Activated effector memory CD4-positive, alpha-beta T cell treated with anti-CD3 and anti-CD28 coated beads, Interleukin-2, amount 50 U/mL, for 16 hours (primary cell): ENCODE measurements at regions not wholly inside any gene's neighbourhood (a gene's known extent, or its start where the extent isn't known, plus 50 kb on each side); places are given as distances from the start of the nearest gene placed in this dataset.

ENCODE experiments used
- DNase-seq: peaks from one replicate; pipeline ENCODE4 v3.0.0-alpha.2; 2020

DNA sequence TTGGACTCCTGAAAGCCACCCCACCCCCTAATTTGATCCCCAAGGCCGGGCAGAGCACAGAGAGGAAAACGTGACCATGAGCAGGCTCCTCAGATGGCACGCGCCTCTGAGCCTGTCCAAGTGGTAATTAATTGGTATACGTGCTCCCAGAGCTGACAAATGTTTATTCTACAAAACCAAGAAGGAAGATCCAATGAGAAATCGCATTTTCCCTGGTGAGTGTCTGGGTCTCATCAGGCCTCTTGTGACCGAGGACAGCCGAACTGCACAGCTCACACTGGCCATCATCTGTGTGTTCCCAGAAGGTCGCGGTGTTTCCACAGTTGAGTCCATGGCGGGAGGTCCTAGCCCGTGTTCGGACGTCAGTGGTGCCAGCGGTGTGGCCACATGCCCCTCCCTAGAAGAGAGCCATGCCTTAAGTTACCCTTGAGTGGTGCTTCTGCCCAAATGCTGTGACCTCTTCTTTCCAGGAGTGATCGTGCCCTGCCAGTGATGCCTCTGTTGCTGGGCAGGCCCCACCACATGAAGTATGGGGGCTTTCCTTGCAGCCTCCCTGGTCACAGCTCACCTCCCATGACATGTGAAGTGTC, 317.5 kb upstream of the RTL1 start:
- no peak for DNase-seq

DNA sequence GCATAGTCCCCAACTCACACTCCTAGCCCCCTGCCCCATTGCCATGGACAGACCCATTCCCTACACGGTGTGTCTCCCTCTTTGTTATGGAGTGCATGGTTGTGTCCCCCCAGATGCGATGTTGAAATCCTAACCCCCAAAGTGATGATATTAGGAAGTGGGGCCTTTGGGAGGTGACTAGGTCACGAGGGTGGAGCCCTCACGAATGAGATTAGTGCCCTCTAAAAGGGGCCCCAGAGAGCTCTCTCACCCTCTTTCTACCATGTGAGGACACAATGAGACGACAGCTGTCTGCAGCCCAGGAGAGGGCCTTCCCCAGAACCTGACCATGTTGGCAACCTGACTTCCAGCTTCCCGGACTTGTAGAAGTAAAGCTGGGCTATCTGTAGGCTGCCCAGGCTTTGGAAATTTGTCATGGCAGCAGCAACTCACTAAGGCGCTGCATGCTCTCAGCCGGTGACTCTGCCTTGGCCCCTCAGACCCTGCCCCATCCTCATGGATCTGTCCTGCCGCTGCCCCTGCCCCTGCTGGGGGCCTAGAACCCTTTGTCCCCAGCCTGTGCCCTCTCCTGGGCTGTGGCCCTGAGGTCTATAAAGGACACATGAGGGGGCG, 318.1 kb upstream of the RTL1 start:
- no peak for DNase-seq

DNA sequence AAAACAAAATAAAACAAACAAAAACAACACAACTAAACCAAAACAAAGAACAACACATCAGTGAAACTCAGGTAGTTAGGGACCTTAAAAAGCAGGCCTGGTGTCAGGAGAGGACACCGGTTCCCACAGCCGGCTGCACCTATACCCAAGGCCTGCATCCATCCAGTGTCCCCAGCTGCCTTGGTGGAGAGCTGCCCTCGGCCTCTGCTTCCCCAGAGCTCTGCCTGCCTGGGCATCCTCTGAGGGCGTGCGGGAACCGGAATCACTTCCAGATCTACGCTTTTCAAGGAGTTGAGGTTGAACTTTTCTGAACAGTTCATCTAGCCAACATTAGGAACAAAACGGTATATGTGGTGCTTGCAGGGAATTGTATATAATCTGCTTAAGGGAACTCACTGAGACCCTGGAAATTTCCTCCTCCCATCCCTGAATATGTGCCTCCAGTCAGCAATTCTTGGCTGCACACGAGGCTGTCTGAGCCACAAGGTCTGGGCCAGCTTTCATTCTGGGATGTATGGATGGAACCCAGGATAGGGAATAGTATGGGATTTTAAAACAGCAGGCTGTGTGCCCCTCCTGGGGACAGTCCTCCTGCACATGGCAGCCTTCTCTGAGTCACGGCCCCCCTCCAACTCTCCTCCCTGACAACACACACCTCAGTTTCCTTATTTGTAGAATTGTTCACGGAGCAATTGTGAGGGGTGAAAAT, 319.0 kb upstream of the RTL1 start:
- no peak for DNase-seq

GRCh38 chr14:101223127-101223526, 319.6 kb upstream of the RTL1 start:
- DNase-seq: no peak

GRCh38 chr14:101223561-101224162, 320.1 kb upstream of the RTL1 start:
- DNase-seq: no peak

DNA sequence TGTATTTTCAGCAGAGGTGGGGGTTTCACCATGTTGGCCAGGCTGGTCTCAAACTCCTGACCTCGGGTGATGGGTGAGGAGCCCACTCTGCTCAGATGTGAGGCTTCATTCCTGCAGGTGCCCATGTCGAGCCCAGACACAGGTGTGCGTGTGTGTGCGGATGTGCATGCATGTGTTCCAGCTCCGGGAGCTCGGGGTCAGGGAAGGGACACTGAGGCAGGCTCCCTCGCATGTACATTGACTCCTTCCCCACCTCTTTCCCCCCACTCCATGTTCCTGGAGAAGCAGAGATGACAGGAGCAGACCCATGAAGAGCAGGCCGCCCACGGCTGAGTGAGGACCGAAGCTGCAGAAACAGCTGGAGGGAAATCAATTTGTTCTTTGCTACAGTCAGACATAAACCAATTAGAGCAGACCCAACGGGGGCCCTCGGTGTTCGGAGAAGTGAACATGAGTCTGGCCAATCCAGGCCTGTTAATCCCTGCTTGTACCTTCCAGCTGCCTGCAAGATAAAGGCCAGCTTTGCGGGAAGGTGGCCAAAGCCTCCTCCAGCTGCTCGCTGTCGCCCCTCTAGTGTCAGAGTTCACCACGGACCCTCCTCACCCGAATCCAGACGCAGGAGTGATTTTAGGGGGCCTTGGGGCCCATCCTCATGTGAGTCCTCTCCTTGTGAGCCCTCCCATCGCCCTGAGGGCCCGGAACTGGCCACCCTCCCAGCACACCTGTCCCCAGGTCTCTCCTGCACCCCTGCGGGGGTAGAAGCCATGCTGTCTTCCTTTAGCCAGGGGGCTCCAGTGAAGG, 321.0 kb upstream of the RTL1 start:
- no peak for DNase-seq

GRCh38 chr14:101225157-101226152, 321.9 kb upstream of the RTL1 start:
- DNase-seq: no peak

GRCh38 chr14:101226265-101226602, 322.7 kb upstream of the RTL1 start:
- no peak for DNase-seq

DNA sequence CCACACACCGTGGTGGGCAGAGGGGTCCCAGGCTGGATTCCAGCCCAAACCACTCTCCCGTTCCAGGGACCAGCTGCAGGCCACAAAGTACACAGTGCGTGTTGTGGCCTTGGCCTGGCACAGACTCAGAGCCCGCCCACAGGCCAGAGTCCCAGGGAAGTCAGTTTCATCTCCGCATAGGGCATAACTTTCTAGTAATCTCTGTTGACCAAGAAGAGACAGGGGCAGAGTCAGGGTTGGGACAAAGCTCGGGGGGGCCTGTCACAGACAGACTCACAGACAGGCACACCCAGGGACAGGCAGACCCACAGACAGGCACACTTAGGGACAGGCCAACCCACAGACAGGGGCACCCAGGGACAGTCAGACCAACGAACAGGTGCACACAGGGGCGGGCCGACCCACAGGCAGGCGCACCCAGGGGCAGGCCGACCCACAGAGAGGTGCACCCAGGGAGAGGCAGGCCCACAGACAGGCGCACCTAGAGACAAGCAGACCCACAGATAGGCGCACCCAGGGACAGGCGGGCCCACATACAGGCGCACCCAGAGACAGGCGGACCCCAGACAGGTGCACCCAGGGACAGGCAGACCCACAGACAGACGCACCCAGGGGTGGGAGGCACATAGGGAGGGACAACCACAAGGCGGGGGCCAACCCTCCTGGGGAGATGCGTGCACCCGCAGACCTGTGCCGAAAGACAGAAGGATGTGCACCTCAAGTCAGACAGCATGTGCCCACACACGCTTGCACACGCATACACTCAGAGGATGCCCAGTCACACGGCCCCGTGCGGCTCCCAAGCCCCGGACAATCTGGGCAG, 323.3 kb upstream of the RTL1 start:
- DNase-seq: no peak

- DNase-seq: no peak
Observed at GRCh38 chr14:101227611-101228594, 324.4 kb upstream of the RTL1 start.

DNA sequence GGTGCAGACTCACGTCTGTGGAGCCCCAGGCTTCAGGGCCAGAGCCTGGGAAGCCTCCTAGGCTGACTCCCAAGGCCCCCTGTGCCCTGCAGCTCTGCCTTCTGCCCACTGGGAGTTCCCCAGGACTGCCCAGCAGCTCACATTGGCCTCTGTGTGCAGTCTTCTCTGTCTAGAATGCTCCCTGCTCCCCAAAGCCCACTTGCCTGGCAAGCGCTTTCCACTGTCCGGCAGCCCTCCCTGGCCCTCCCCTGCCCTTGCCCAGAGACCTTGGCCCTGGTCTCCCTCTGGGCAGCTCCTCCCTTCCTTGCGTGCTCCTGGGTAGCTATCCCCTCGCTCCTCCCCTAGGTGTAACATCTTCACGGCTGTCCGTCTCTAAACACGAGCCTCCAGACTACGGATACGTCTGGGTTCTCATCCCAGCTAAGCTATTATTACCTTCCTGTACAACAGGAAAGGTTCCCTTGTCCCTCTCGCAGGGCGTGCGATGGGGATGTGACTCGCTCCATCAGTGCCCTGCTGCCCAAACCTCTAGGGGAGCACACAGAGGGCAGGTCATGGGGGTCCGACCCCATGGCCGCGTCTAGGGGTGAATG, 325.5 kb upstream of the RTL1 start:
- no peak for DNase-seq

- no peak for DNase-seq
Observed at GRCh38 chr14:101229666-101230065, 326.1 kb upstream of the RTL1 start.

GRCh38 chr14:101230161-101230850, 326.8 kb upstream of the RTL1 start:
- no peak for DNase-seq

DNA sequence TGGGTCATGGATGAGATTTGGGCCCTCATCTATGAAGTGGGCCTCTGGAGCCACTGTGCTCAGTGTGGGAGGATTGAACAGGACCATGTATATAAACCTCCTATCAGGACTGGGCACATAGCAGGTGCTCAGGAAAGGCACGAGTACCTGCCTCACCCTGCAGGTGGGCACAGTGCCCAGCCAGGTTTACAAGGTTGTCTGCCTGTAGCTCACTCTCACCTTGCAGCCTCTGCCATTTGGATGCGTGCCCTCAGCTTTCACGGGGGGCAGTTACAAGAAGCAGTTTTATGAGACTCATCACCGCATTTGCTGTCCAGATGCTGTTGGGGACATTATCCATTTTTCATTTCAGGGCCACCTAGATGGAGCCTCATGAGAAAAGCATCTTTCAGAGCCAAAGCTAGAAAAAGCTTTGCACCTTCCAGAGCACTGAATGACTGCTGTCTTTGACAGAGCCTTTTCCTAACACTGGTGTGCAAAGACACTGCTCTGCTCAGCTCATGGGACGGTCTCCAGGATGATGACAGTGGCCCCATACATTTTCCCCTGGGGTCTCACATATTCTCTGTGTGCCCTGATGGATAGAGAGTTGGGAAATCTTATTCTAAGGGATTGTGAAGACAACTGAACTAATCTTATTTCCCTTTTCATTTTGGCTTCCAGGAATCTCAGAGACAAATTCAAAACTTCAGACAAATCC, 327.5 kb upstream of the RTL1 start:
- no peak for DNase-seq

DNA sequence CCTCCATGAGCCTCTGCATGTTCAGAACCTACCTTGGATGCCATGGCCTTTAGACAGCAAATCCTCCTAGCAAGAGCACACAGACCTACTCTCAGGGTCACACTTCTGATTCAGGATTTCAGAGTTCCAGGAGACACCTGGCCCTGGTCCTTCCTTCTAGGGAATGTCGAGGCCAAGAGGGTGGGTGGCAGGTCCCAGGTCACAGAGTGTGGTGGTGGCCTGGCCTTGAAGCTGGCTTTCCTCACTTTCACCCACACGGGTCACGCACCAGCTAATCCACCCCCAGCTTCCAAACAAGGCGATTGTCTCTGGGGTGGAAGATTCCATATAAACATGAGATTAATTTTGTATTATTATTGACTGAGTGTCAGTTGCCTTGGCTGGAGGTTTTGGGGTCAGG, 328.3 kb upstream of the RTL1 start:
- no peak for DNase-seq

- no peak for DNase-seq
Observed at GRCh38 chr14:101232340-101233020, 328.8 kb upstream of the DIO3 start.

GRCh38 chr14:101233021-101233366, 328.3 kb upstream of the DIO3 start:
- no peak for DNase-seq

DNA sequence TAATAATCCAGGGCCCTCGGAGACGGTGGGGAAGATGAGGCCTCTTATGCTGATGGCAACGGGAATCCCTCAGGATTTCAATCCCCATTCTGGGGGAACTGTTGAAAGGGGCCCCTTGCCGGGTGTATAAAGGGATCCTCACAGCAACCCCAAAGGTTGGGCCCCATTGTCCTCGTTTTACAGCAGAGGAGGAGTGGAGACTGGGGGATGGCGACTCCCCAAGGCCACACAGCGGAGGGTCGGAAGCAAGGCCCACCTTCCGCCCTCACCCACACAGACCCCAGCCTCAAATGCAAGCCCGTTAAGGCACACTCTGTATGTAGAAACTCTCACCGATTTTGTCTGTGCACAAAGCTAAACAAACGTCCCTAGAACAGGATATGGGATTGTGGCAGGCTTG, 327.9 kb upstream of the DIO3 start:
- no peak for DNase-seq
